Posterior cingulate gyrus (tissue), 11 donors: ENCODE measurements at regions not wholly inside any gene's neighbourhood (a gene's known extent, or its start where the extent isn't known, plus 50 kb on each side); places are given as distances from the start of the nearest gene placed in this dataset.

Source experiments
- DNase-seq, 10 donors: peaks; one replicate each; pipeline versions ENCODE4 v3.0.0 to v3.0.0-alpha.2; 2020 to 2021; ENCODE audit warnings: mixed read lengths in 3 of 10
- intact Hi-C: fragments of 100-400 bp; cut with DNase I; formaldehyde crosslinking; loops from one replicate; pipeline ENCODE4 v1.15.1; 2023

DNA sequence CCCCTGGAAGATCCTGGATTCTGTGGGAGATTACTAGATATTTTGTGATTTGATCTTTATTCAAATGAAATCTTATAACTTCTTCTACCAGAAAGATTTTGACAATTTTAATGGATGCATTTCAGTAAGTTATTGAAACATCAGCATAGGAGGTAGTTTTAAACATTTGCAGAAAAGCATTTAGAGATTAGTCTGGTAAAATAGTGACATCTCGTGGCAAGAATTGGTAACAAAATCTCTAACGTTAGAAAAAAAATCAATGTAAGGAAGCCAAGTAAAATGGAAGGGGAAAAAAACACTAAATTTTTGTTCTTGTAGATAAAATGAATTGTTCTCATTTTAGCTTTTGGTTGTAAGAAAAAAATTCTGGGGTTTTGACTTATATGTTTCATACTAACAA, 73.3 kb downstream of the TASL start:
- intact Hi-C loops = loop anchor here (5.0 kb wide), 1 partner anchor 227 kb away; no protein-coding TSS in a partner anchor
- no peak for DNase-seq

GRCh38 chrX:30495468-30495867, 82.1 kb downstream of the TASL start:
- intact Hi-C loops = no loop called here
- no peak for DNase-seq

DNA sequence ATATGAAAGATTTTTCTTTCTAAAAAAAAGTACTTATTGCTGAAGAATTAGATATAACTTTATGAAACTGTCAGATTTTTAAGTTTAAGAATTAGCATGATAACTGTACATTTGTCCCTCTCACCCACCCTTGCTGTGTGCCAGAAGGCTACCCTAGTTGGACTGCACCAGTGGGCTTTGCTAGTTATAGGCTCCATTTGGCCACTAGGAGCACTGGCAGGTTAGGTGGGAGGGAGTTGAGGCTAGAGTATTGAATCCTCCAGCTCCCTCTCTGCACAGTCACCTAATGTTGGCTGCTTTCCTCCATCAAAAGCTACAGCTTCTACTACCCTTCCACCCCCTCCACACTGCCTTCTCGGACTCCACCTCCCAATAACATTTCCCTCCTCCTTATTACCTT, 84.2 kb downstream of the TASL start:
- no peak for DNase-seq
- intact Hi-C loops = no loop called here

DNA sequence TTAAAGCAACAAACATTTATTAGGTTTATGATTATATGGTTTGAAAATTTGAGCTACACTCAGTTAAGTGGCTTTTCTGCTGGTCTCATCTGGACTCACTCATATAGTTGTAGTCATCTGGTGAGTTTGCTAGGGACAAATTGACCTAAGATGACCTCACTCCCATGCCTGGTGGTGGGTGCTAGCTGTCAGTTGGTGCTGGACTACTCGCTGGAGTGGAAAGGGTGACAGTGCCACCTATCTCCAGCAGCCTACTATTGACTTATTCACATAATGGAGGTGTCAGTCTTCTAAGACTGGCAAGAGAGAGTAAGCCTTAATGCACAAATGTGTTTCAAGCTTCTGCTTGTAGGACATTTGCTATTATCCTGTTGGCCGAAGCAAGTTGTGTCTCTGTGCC, 88.2 kb downstream of the TASL start:
- intact Hi-C loops = no loop called here

DNA sequence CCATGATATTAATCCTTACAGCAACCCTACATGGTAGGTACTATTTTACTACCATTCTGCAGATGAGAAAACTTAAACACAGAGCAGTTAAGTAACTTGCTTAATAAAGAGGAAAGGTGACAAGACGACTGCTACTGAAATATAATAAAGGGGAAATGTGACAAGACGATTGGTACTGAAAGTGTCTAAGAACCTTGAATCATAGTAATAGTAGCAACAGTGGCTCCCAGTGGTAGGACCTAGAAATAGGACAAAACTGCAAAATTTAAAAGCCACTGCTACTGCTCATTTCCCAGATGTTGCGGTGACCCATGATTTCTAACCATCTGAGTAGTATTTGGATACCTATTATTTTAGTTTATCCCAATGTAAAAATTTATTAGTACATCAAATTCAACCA, 89.5 kb downstream of the TASL start:
- no peak for DNase-seq
- intact Hi-C loops = no loop called here

More for the DNA sequence above, 88.2 kb downstream of the TASL start:
- DNase-seq = no peak

- no peak for DNase-seq
- intact Hi-C loops = no loop called here
These were observed 93.6 kb downstream of the TASL start for GRCh38 chrX:30483996-30484395.

GRCh38 chrX:30468471-30468870, 109.1 kb downstream of the TASL start:
- no peak for DNase-seq
- intact Hi-C loops = no loop called here
